ENCODE measurements at regions not wholly inside any gene's neighbourhood (a gene's known extent, or its start where the extent isn't known, plus 50 kb on each side); places are given as distances from the start of the nearest gene placed in this dataset.

GRCh38 chr5:100311806-100312205, 223.4 kb upstream of the FAM174A start (continued):
- TF ChIP-seq CHD7 (IDR thresholded peaks at IDR 0.05; ENCODE audit: insufficient replicate concordance, low read length): no peak
- no peak for TF ChIP-seq CBX8 (IDR thresholded peaks at IDR 0.05; ENCODE audit: borderline replicate concordance, low read depth, low read length)
- TF ChIP-seq JUN (IDR thresholded peaks at IDR 0.05; ENCODE audit: low read depth, low read length): no peak
- TF ChIP-seq CTCF (IDR thresholded peaks at IDR 0.05; ENCODE audit: control extremely low read depth in 1 of 3, insufficient read depth in 1 of 3, low read depth in 1 of 3, low read length in 3 of 3): no peak

Measured in H1 (cell line).